IPS-18a (cell line): ENCODE measurements at regions not wholly inside any gene's neighbourhood (a gene's known extent, or its start where the extent isn't known, plus 50 kb on each side); places are given as distances from the start of the nearest gene placed in this dataset.

Experiments
- H3K27ac ChIP-seq: one replicate; pipeline ENCODE4 v1.5.1; 2013; ENCODE audit warnings: low read length
- H3K27me3 ChIP-seq: one replicate; pipeline ENCODE4 v1.6.1; 2013; ENCODE audit warnings: mild to moderate bottlenecking, low read length; ENCODE audit not compliant: control insufficient read depth, insufficient read depth
- H3K36me3 ChIP-seq: one replicate; pipeline ENCODE4 v1.6.1; 2013; ENCODE audit warnings: low read depth, low read length; ENCODE audit not compliant: control insufficient read depth
- H3K4me1 ChIP-seq: one replicate; pipeline ENCODE4 v1.6.1; 2013; ENCODE audit warnings: low read depth, low read length; ENCODE audit not compliant: control insufficient read depth
- H3K4me3 ChIP-seq: one replicate; pipeline ENCODE4 v1.5.1; 2013; ENCODE audit warnings: low read length
- H3K9ac ChIP-seq: one replicate; pipeline ENCODE4 v1.6.1; 2013; ENCODE audit warnings: mild to moderate bottlenecking, low read length, moderate library complexity
- H3K9me3 ChIP-seq: one replicate; pipeline ENCODE4 v1.6.1; 2013; ENCODE audit warnings: low read depth, low read length; ENCODE audit not compliant: control insufficient read depth

- Histone ChIP-seq H3K9me3 (no peaks in the 10 kb centered on the region), H3K4me1 (peaks cover 29% of the 10 kb centered on the region), H3K27me3 (no peaks in the 10 kb centered on the region), H3K9ac (no peak overlapping the region), H3K4me3 (no peak overlapping the region), H3K27ac (no peak overlapping the region), H3K36me3 (no peaks in the 10 kb centered on the region)
These were observed 93.4 kb downstream of the ZNF621 start for GRCh38 chr3:40618158-40618557.

- Histone ChIP-seq H3K9ac (no peak overlapping the region), H3K27ac (no peak overlapping the region), H3K36me3 (no peaks in the 10 kb centered on the region), H3K27me3 (no peaks in the 10 kb centered on the region), H3K4me1 (peaks cover 15% of the 10 kb centered on the region), H3K9me3 (no peaks in the 10 kb centered on the region), H3K4me3 (no peak overlapping the region)
These were observed 95.4 kb downstream of the ZNF621 start for GRCh38 chr3:40620151-40620550.

- H3K36me3 ChIP-seq, result no peaks in the 10 kb centered on the region
- H3K27me3 ChIP-seq, result no peaks in the 10 kb centered on the region
- H3K4me1 ChIP-seq, result peaks cover 6% of the 10 kb centered on the region
- H3K9me3 ChIP-seq, result no peaks in the 10 kb centered on the region
- H3K4me3 ChIP-seq, result no peak overlapping the region
- H3K27ac ChIP-seq, result no peak overlapping the region
- no peak overlapping the region for H3K9ac ChIP-seq
These were observed 96.5 kb downstream of the ZNF621 start for GRCh38 chr3:40621252-40621651.

GRCh38 chr3:40623567-40623966 lies 98.8 kb downstream of the ZNF621 start:
- no peaks in the 10 kb centered on the region for H3K9me3 ChIP-seq
- no peaks in the 10 kb centered on the region for H3K36me3 ChIP-seq
- H3K27ac ChIP-seq, result no peak overlapping the region
- H3K4me3 ChIP-seq, result no peak overlapping the region
- no peaks in the 10 kb centered on the region for H3K27me3 ChIP-seq
- no peak overlapping the region for H3K9ac ChIP-seq
- H3K4me1 ChIP-seq, result no peaks in the 10 kb centered on the region

DNA sequence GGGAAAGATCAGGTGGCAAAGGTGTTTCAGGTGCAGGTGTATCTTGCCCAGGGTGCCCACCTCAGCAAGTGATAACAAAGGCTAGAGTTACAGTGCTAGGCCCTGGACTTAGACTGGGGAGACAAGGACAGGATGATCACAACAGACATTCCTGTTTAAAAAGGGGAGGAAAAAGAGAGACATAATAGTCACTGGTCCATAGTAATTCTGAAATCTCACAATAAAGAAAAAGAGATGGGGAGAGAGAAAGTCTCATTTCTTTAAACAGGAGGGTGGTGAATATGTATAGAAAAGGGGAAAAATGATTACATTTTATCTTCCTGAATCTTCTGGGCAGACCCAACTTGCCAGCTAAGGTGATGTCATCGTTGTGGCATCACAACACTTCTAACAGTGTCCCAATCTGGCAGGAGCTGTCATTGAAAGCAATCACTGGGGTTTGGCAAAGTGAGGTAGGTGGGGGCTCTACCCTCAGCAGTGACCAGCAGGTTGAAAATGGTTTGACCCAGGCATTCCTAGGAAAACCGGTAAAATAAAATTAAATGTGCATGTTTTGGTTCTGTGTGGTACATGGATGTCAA lies 99.5 kb downstream of the ZNF621 start:
- Histone ChIP-seq H3K27me3 (no peaks in the 10 kb centered on the region), H3K9ac (no peak overlapping the region), H3K9me3 (no peaks in the 10 kb centered on the region), H3K4me1 (no peaks in the 10 kb centered on the region), H3K27ac (no peak overlapping the region), H3K36me3 (no peaks in the 10 kb centered on the region), H3K4me3 (no peak overlapping the region)

DNA sequence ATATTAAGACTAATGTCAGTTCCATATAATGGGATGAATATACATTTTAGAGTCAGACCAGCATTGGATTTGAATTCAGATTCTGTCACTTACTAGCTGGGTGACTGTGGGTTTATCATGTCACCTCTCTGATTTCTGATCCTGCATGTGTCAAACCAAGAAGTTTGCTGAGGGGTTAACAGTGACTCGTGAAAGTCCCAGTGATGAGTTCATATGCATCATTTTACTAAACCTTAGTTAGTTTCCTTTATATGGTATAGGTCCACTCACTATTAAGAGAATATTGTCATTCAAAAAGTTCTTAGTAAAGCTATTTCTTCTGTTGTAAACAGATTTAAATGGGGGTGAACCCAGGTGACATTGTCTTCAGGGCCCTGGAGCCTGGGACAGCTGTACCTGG lies 102.3 kb downstream of the ZNF621 start:
- Histone ChIP-seq H3K4me1 (no peaks in the 10 kb centered on the region), H3K27ac (no peak overlapping the region), H3K4me3 (no peak overlapping the region), H3K9me3 (no peaks in the 10 kb centered on the region), H3K27me3 (no peaks in the 10 kb centered on the region), H3K36me3 (no peaks in the 10 kb centered on the region), H3K9ac (no peak overlapping the region)

- no peaks in the 10 kb centered on the region for H3K9me3 ChIP-seq
- H3K4me3 ChIP-seq, result no peak overlapping the region
- H3K27ac ChIP-seq, result no peak overlapping the region
- no peaks in the 10 kb centered on the region for H3K4me1 ChIP-seq
- no peak overlapping the region for H3K9ac ChIP-seq
- no peaks in the 10 kb centered on the region for H3K36me3 ChIP-seq
- no peaks in the 10 kb centered on the region for H3K27me3 ChIP-seq
These were observed 104.2 kb downstream of the ZNF621 start for GRCh38 chr3:40628984-40629383.

- no peaks in the 10 kb centered on the region for H3K4me1 ChIP-seq
- H3K9ac ChIP-seq, result no peak overlapping the region
- H3K36me3 ChIP-seq, result no peaks in the 10 kb centered on the region
- no peaks in the 10 kb centered on the region for H3K9me3 ChIP-seq
- H3K4me3 ChIP-seq, result no peak overlapping the region
- H3K27me3 ChIP-seq, result no peaks in the 10 kb centered on the region
- no peak overlapping the region for H3K27ac ChIP-seq
These were observed 106.7 kb downstream of the ZNF621 start for GRCh38 chr3:40631341-40631995.

DNA sequence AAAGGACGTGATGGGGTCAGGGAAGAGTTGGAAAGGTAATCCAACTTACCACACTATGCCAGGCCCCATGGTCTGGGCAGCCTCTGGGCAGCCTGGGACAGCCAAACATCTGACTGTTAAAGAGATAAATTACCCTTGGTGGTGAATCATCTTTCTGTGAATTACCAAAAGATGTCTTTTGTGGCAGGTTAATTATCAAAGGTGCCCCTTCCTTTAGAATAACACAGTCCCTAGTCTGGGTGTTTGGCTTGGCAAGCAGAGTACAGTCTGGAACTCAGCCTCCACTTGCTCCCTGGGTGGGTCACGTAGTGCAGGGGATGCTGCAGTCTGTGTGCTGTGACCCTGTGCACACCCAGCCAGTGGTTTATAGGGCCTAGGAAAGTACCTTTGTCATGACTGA lies 113.1 kb downstream of the ZNF621 start:
- H3K36me3 ChIP-seq, result no peaks in the 10 kb centered on the region
- H3K4me3 ChIP-seq, result no peak overlapping the region
- no peaks in the 10 kb centered on the region for H3K27me3 ChIP-seq
- H3K27ac ChIP-seq, result no peak overlapping the region
- no peak overlapping the region for H3K9ac ChIP-seq
- no peaks in the 10 kb centered on the region for H3K9me3 ChIP-seq
- no peaks in the 10 kb centered on the region for H3K4me1 ChIP-seq

DNA sequence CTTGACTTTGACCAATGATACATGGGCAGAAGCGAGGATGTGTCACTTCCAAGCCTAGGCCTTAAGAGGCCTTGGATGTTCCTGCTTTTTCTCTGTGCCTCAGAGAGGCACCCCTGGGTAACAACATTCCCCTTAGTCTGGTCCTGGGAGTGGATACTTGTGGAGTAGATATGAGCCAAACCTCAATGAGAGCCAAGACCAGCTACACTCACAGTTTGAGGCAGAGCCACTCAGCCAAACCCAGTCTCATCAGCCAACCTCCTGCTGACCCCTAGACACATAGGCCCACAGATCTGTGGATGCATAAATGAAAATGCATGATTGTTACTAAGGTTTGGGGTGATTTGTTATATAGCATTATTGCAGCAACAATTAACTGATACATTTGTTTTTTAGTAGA lies 114.2 kb downstream of the ZNF621 start:
- Histone ChIP-seq H3K4me3 (no peak overlapping the region), H3K27me3 (no peaks in the 10 kb centered on the region), H3K36me3 (no peaks in the 10 kb centered on the region), H3K27ac (no peak overlapping the region), H3K4me1 (no peaks in the 10 kb centered on the region), H3K9me3 (no peaks in the 10 kb centered on the region), H3K9ac (no peak overlapping the region)

- no peak overlapping the region for H3K27ac ChIP-seq
- H3K27me3 ChIP-seq, result no peaks in the 10 kb centered on the region
- H3K9ac ChIP-seq, result no peak overlapping the region
- H3K36me3 ChIP-seq, result no peaks in the 10 kb centered on the region
- no peaks in the 10 kb centered on the region for H3K4me1 ChIP-seq
- no peaks in the 10 kb centered on the region for H3K9me3 ChIP-seq
- H3K4me3 ChIP-seq, result no peak overlapping the region
These were observed 118.1 kb downstream of the ZNF621 start for GRCh38 chr3:40642812-40643211.

- H3K27me3 ChIP-seq, result no peaks in the 10 kb centered on the region
- no peaks in the 10 kb centered on the region for H3K9me3 ChIP-seq
- no peaks in the 10 kb centered on the region for H3K36me3 ChIP-seq
- H3K27ac ChIP-seq, result no peak overlapping the region
- no peak overlapping the region for H3K9ac ChIP-seq
- H3K4me1 ChIP-seq, result no peaks in the 10 kb centered on the region
- H3K4me3 ChIP-seq, result no peak overlapping the region
These were observed 121.1 kb downstream of the ZNF621 start for GRCh38 chr3:40645883-40646282.
